Retina (tissue), 1 donor: ENCODE measurements at regions not wholly inside any gene's neighbourhood (a gene's known extent, or its start where the extent isn't known, plus 50 kb on each side); places are given as distances from the start of the nearest gene placed in this dataset.

Experiments
- DNase-seq: peaks from one replicate; pipeline ENCODE4 v3.0.0-alpha.2; 2016

GRCh38 chr15:70196372-70197316 is 98.9 kb upstream of the TLE3 start:
- DNase-seq = peak; percentile 61

DNA sequence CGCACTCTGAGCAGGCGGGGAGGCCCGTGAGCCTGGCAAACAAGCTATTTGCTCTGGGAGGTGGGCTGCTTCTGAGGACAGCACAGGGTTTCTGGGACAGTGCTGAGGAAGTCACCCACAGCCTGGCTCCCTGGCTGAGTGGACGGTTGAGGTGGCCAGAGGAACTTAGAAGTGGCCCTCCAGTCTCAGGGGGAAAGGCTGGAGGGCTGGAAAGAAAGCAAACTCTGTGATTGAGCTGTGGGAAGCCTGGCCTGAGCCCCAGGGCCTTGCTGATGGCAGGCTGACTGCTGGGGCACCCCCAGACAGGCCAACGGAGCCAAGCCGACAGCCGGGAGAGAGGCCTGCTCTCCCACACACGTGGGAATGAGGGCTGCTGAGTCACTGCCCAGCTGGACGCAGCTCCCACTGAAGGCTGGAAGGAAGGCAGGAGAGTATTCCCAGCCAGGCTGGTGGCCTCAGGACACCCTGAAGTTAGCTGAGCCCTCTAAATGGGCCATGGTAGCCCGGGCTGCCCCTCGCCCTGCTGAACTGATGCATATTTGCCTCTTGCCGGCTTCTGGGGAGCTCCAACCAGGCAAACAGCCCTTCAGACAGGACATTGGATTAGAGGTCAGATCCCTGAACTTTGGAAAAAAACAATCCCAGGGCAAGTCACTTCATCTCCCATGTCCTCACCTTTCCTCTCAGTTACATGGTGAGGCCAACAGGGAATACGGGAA is 98.0 kb upstream of the TLE3 start:
- DNase-seq = peak; percentile 54

DNA sequence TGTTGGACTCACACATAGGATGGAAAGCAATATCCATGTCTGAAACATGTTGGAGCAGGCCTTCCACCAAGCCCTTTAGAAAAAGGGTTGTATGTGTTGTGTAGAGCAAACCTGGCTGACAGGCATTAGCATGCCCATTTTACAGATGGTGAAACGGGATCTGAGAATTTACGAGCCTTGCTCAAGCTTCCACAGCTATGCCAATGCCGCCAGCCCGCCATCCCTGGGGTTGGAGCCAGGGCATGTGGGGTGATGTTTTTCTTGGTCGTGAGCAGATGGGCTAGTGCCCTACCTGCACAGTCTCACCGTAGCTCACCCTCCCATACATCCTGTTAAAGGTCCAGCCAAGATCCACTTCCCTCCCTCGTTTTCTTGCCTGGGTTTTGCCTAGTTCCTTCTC is 97.5 kb upstream of the TLE3 start:
- no peak for DNase-seq

GRCh38 chr15:70194266-70194665 is 96.5 kb upstream of the TLE3 start:
- no peak for DNase-seq

- no peak for DNase-seq
These were observed 96.0 kb upstream of the TLE3 start for GRCh38 chr15:70193734-70194133.

DNA sequence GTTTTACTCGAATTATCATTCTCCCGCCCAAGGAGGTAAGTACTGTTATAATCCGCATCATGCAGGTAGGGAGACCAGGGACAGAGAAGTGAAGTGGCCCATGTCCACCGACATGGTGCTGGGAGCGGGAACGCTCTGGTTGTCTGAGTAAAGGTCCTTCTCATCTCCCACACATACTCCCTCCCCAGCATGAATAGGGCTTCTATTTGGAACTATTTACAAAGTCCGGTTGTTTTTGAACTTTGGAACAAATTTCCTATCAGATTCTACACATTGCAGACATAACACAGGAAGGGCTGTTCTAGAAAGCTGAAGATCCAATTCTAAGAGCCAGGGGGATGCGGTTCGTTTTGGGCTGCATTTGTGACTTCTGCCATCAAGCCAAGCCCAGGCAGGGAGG is 94.8 kb upstream of the TLE3 start:
- no peak for DNase-seq

- DNase-seq = no peak
These were observed 94.3 kb upstream of the TLE3 start for GRCh38 chr15:70192041-70192440.

- DNase-seq = no peak
These were observed 93.2 kb upstream of the TLE3 start for GRCh38 chr15:70190965-70191364.

GRCh38 chr15:70189826-70190695 is 92.3 kb upstream of the TLE3 start:
- DNase-seq = no peak

DNA sequence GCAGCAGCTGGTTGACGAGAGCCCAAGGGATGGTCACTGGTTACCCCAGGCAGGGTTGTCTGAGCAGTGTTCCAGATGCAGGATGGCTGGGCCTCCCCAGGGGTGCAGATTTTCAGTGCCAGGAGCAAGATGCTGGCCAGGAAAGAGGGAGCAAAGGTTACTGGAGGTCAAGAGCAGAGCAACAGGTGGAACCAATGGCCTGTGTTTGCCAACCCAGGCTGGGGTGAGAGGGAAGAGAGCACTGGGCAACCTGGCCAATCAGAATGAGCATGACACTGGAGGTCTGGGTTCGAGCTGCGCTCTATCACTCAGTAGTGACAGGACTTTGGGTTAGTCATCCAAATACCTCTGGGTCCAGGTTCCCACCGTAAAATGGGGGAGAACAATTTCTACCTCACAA is 90.6 kb upstream of the TLE3 start:
- no peak for DNase-seq

DNA sequence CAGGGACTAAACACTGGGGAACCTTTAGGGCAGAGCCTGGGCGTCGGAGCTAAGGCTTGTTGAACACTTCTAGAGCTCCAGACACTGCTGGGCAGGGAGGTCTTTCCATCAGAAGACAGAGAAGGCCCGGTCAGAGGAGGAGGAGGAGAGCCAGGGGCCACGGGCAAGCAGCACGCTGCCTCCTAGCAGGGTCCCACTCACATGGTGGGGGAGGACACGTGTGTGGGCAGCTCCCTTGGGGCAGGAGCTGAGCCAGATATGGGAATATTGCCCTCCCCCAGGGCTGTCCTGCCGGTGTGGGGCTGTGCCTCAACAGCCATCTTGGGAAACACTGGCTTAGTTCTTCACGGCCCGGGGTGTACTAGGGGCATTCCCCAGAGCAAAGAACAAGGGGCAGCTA is 89.6 kb upstream of the TLE3 start:
- no peak for DNase-seq

DNA sequence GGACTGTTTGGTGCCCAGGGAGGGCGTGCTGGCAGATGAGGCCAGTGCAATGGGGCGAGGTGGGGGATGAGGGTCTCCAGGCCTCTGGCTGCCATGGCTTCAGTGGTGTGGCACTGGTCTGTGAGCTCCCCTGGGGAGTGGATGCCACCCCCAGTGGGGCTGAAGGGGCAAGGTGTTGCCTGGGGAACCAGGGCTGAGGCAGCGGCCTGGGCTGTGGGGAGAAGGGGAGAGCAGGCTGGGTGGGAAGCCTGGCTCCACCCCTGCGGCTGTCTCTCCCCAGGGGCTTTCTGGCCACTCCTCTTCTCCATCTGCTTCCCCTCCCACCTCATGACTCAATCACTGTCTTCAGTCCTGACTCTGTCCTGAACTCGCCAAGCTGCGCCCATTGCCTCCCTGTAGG is 88.4 kb upstream of the TLE3 start:
- peak; percentile 60 for DNase-seq

- no peak for DNase-seq
These were observed 87.6 kb upstream of the TLE3 start for GRCh38 chr15:70185251-70185711.

DNA sequence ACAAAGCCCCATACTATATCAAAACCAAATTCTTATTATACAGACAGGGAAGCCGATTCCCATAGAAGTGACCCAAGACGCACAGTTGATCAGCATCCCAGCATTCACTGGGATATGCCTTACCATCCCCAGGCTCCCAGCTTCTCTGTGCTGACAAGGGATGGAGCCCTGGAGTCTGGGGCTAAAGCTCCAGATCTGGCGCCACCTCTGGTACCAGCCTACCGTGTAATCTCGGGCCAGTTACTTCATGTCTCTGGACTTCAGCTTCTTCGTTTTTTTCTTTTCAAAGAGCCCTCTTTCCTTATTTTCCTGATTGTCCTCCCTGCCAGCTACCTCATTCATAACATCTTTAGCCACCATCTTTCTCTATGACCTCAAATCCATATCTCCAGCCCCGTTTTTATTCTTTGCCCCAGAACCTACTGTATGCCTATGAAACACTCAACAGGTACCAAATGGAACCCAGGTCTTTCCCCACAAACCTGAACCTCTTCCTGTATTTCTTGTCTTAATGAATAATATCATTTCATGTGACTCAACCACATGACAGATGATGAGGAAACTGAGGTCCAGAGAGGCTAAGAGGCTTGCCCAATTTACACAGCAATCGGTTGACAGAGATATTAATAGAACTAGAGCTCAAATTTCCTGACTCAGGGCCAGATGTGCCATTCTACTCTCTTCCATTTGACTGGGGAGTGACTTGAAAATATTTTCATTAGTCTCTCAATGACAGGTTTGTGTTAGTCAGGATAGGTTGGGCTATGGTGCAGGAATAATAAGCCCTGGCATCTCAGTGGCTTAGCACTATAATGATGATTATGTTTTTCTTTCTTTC is 85.4 kb upstream of the TLE3 start:
- no peak for DNase-seq

- DNase-seq = no peak
These were observed 84.0 kb upstream of the TLE3 start for GRCh38 chr15:70181626-70182255.

DNA sequence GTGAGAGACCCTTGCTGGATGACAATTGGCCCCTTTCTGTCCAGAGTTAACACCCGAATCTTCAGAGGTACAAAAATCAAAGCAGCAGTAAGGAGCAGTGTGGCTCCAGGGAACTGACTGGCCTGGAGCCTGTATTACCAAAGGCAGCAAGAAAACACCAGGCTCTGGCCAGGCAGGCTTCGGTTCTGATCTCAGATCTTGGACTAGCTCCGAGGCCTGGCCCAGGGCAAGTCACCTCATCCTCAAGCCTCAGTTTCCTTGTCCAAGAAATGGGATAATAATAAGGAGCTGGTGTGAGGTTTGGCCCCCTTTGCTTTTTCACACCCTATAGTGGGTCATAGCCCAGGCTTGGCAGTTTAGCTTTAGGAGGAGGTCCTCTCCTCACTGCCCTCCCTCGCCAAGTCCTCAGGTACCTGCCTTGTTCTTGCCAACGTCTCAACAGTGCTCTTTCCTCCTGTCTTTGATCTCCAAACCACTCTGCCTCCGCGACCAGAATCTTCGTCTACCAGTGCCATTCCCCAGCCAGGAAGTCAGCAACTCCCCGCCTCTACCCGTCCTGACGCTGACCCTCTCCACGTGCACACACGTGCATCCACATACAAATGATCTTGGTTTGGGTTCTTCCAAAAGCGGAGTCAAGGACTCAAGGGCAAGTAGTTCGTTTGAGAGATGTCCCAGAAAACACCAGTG is 82.6 kb upstream of the TLE3 start:
- no peak for DNase-seq

- DNase-seq = no peak
These were observed 81.7 kb upstream of the TLE3 start for GRCh38 chr15:70179309-70179892.

GRCh38 chr15:70178335-70179084 is 80.8 kb upstream of the TLE3 start:
- DNase-seq = no peak

GRCh38 chr15:70172566-70173225 is 75.0 kb upstream of the TLE3 start:
- peak; percentile 36 for DNase-seq
